IPS-NIHi11 (cell line): ENCODE measurements at regions not wholly inside any gene's neighbourhood (a gene's known extent, or its start where the extent isn't known, plus 50 kb on each side); places are given as distances from the start of the nearest gene placed in this dataset.

ENCODE experiments used
- DNase-seq: peaks from one replicate; pipeline ENCODE4 v3.0.0; 2012; ENCODE audit warnings: mixed read lengths, low spot score

DNA sequence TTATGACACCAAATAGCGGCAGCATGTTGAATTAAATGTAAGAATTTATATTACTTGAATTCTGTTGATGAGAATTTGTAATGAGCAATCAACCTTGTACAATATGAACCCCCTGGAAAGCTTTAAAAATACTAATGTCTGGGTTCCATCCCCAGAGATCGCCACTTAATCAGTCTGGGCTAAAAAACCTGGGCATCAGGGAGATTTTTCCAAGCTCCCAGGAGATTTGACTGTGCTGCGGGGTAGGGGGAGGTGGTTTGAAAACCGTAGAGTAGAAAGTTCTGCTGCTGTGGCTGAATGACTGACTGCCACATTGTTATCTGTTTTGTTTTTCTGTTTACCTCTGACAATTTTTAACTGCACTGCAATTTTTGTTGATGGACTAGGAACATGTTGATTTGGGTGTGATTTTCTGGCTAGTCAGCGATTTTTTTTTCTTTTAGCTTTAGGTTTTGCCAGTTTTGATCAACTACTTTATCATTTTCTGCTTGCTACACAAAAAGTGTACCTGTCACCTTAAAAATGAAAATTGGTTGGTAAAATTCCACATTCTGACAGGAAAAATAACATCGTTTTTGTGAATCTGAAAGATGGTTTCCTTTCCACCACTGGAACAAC is 79.3 kb downstream of the PCTP start:
- DNase-seq: no peak

DNA sequence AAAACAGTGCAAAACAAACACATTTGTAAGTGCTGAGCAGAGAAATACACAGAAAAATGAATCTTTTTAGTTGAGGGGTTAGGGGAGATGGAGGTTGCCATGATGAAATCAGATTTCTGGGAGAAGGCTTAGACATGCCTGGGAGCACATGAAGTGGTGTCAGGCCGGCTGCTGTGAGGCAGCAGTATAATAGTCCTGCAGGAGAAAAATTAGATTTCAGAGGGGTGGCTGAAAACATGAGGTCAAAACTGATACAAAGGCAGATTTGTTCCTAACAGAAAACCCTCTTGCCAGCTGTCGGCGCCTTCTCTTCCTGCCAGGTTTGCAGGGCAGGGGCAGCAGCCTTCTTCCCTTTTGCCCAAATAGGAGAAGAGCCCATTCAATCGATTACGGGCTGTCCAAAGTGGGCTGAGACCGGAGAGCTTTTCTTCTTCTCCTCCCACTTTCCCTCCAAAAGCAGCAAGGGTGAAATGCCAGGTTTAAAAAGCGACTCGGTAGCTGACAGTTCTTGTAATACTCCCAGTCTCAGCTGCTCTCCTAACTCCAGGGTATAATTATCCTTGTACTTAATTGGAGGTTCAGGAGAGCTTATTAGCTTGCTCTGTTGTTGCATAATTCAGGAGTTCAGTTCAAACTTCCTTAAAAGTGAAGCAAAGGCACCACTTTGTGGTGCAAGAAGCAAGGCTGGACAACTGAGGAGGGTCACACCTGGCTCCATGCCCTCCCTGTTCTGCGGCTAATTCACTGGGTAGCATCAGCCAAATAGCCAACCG is 80.0 kb downstream of the PCTP start:
- DNase-seq: no peak

DNA sequence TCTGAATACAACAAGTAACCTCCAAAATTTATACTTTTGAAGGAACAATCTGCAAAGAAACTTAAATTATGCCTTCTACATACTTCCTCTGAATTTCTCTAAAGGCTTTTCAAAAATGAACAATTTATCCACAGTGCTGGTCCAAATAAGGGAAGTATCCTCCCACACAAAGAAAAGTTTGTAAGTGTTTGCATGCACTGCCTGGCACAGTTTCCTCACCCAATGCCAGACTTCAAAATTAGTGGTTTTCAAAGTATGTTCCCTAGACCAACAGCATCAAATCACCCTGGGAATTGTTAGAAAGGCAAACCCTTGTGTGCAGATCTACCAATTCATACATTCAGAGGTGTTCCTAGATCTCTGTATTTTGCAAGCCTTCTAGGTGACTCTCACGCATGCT is 82.5 kb downstream of the PCTP start:
- no peak for DNase-seq

DNA sequence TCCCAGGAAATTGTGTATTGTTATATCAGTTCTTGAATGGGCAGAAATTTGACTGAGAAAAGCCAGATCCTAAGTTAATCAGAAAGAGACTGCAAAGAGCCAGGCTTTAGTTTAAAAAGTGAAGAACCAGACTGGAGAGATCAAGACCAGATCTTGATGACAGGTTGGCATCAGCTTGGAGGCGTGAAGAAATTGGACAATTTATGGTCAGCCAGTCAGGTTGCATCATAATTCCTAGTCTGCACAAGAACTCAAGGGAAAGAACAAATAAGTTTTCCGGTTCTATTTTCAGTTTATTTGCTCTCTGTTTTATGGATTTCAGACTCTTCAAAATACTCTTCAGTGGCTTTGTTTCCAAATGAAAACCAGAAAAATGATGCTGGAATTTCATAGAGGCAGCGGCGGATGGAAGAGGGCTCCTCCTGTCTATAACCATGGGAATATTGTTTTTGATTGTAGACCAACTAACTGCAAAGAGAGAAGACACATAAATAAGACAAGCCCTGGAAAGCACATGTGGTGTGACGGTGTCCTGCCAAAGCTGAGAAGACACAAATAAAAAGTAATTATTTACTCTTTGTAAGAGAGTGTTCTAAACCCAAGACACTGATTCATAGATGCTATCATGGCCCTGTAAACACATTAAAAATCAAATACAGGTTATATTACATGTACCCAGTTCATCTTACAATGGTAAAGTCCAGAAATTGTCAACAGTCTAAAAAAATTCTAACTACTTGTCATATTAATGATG is 91.7 kb downstream of the PCTP start:
- DNase-seq: no peak

DNA sequence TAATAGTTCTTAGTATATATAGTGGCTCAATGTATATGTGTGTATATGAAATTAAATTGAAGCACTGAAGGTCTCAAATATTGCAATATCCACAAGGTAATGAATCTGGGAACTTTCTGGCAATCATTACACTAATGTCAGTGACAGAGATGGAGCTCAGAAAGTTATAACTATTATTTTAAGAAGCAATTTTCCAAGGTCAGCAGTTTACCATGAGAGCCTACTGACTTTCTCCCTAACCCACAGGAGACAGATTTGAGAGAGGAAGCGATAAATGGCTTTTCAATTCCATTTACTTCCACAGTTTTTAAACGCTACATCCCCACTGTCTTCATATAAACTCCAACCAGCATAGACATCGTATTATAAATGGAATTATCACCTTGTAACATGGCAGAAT is 92.9 kb downstream of the PCTP start:
- DNase-seq: no peak

DNA sequence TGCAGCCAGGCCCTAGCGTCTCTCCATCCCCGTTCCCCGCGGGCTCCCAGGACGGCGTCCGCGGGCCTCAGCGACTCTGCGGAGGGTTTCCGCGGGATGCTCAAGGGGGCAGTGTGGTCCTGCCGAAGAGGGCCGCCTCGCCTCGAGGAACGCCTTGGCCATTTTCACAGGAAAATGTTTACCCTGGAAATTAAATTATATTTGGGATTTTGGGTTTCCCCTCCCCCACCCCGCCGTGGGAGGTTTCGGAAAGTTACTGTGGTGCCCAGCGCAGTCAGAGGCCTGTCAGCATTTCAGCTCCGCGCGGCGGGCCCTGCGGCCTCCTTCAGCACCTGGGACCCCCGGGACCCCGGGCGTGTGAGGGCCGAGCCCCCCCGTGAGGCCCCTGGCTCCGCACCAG is 94.5 kb downstream of the PCTP start:
- peak; percentile 84 for DNase-seq

DNA sequence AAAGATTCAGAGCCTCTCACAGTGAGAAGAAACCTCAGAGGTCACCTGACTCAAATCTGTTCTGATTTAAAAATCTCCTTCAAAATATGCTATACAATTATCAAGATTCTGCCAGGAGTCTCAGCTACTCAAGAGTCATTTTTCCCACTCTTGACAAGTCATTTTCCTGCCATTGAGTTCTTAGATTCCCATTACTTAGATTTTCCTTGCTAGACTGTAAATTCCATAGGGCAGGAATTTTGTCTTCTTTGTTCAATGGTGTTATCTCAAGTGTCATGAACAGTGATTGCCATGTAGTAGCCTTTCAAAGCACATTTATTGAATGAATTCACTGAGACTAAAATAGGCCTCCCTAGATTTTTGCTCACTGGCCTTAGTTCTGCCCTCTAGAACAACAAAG is 95.9 kb downstream of the PCTP start:
- DNase-seq: no peak

GRCh38 chr17:55852734-55853133 is 101.9 kb downstream of the PCTP start:
- DNase-seq: no peak

- no peak for DNase-seq
These were observed 108.5 kb downstream of the PCTP start for GRCh38 chr17:55859301-55859795.

GRCh38 chr17:55865072-55865762 is 114.4 kb downstream of the PCTP start:
- DNase-seq: no peak

- DNase-seq: peak; percentile 28
These were observed 119.2 kb downstream of the PCTP start for GRCh38 chr17:55870044-55870443.

GRCh38 chr17:55872374-55872773 is 121.5 kb downstream of the PCTP start:
- DNase-seq: no peak

DNA sequence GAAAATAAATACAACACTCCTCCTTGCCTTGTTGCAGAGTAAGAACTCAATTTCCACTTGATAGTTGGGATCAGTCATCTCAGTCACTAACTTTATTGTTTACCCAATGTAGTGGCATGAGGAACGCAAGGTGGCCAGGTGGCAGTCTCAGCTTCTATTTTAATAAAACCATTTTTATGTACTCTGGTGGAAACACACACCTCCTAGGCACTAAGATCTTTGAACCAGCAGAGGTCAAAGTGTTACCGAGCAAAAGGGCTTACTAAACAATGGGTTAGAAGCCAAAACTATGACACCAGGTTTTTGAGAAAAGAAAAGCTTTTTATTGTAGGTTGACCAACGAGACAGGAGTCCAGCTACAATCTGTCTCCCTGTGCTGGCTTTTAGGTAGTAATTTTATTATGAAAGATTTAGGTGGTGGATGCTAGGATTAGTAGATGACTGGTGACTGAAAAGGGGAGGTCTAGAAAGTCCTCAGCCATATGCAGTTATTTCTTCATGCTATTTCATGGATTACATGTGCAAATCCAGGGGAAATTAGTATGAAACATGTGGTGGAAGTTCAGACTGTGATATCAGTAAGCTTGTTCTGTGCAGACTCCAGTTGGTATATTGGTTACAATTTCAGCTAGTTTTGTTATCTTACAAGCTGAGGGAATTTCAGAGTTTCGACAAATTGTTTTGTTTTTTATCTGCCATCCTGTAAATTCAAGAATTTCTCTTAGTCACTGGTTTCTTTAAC is 122.3 kb downstream of the PCTP start:
- DNase-seq: no peak

DNA sequence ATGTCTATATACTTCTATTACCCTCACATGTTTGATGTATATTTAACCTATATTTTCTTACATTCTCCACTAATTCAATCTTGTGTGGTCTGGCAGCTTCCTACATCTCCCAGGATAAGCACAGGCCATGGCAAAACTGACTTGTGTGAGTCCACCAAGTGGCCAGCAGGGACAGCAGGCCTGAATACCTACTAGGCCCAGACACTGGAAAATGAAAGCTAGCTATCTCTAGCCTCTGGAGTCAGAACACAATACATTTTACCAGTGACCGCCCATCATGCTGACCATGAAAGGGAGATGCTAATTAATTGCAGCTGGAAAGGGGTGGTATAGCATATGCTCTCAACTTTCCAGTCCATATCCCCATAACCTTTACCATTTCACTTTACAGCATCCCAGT is 132.3 kb downstream of the PCTP start:
- DNase-seq: peak; percentile 39

DNA sequence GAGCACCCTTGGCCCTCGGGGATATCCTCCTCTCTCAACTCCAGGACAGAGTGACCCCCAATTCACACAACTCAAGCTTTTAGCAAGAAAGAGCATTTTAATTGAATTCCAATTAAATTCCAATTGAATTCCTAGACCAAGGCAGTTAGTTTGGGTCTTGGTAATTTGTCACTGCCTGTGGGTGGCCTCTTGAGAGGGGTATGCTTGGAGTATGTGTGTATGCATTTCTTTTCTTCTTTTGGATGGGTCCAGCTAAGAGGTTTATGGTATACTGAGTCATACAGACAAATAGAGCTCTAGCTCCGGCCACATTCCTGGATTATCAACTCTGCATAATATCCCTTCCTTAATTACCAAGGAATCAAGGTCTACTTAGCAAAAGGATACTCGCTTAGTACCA is 136.7 kb downstream of the PCTP start:
- DNase-seq: no peak

- no peak for DNase-seq
These were observed 138.4 kb downstream of the PCTP start for GRCh38 chr17:55889271-55889670.

- no peak for DNase-seq
These were observed 144.4 kb downstream of the PCTP start for GRCh38 chr17:55895112-55895759.

DNA sequence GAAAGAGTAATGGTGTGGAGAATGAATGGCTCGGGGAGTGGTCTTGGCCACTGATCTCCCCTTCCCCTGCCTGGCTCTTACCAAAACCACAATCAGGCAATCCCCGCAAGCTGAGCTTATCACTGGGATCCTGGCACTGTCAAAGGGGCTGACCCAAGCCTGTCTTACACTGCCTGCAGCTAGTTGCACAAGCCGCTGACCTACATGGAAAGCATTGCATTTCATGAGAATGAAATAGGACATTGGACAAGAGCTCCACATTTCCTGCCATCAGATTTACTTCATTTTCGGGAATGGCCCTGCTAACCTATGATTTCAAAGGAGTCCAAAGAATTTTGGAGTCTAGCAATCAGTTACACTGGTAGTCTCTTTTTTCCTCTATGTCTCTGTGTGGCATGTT is 146.4 kb downstream of the PCTP start:
- no peak for DNase-seq

GRCh38 chr17:55898195-55898594 is 147.3 kb downstream of the PCTP start:
- no peak for DNase-seq

DNA sequence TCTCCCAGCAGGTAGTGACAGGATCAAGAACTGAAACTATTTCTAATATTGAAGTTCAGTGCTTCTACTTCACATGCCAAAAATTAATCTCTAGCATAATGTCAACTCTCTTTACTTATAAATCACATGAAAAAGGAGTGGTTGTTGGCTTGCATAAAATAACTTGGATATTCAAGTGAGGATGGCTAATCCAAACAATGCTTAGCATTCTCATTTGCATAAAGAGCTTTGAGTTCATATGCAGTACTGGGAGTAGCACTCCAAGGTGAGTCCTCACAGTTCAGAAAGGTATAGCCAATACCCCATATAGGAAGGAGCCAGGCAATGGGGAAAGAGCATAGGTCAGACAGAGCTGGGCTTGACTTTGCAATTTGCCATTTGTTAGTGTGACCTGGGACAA is 149.3 kb downstream of the PCTP start:
- DNase-seq: no peak

- no peak for DNase-seq
These were observed 152.3 kb downstream of the PCTP start for GRCh38 chr17:55903028-55903690.
